Adrenal gland (tissue), 9 donors: ENCODE measurements at regions not wholly inside any gene's neighbourhood (a gene's known extent, or its start where the extent isn't known, plus 50 kb on each side); places are given as distances from the start of the nearest gene placed in this dataset.

Experiments used
- DNase-seq, 7 donors: peaks; one replicate each; pipeline ENCODE4 v3.0.0-alpha.2; 2019 to 2020
- H3K27ac ChIP-seq, 5 donors: fragments of 200-600 bp; sonication (generic) in 4 of 5; 1 replicate in 3 of 5; 2 replicates in 2 of 5; pipeline versions ENCODE4 v1.5.1 to v1.8.0; 2016 to 2020; ENCODE audit warnings: mild to moderate bottlenecking in 1 of 5
- H3K27me3 ChIP-seq: fragments of 200-600 bp; 2 replicates; pipeline ENCODE4 v1.8.0; 2021
- H3K36me3 ChIP-seq, 2 donors: fragments of 200-600 bp; replicated peaks in 1 of 2; 1 replicate in 1 of 2; 2 replicates in 1 of 2; pipeline versions ENCODE4 v1.5.1 to v1.8.0; 2018 to 2022
- H3K4me1 ChIP-seq, 2 donors: fragments of 200-600 bp; replicated peaks in 1 of 2; 1 replicate in 1 of 2; 2 replicates in 1 of 2; pipeline versions ENCODE4 v1.5.1 to v1.8.0; 2018 to 2021
- H3K4me3 ChIP-seq, 4 donors: fragments of 200-600 bp; sonication (generic) in 3 of 4; one replicate each; pipeline ENCODE4 v1.5.1; 2016 to 2018
- H3K9me3 ChIP-seq, 3 donors: fragments of 200-600 bp; sonication (generic) in 1 of 3; replicated peaks in 1 of 3; 1 replicate in 2 of 3; 2 replicates in 1 of 3; pipeline versions ENCODE4 v1.5.1 to v1.8.0; 2016 to 2021
- CTCF ChIP-seq, 6 experiments: fragments of 450-650 bp in 4 of 6; fragments of 200-600 bp in 2 of 6; sonication (generic) in 1 of 6; IDR thresholded peaks; 1 replicate in 5 of 6; 2 replicates in 1 of 6; pipeline versions ENCODE4 v1.5.1 to v1.8.0; 2016 to 2021; ENCODE audit warnings: antibody characterized with exemption in 6 of 6, mild to moderate bottlenecking in 2 of 6, moderate library complexity in 1 of 6
- POLR2A ChIP-seq, 2 donors: fragments of 450-650 bp; IDR thresholded peaks; one replicate each; pipeline ENCODE4 v1.6.1; 2017; ENCODE audit warnings: antibody characterized with exemption in 2 of 2, mild to moderate bottlenecking in 2 of 2, moderate library complexity in 1 of 2
- WGBS, 4 donors: extraction: QIAGEN DNeasy Blood & Tissue Kit in 2 of 4; methylation state at CpG; one replicate each; pipeline versions ENCODE4 v1.1.5 to v1.1.7; 2013 to 2017; 5-methylcytosine and 5-hydroxymethylcytosine counted together
- intact Hi-C, 2 donors: fragments of 100-400 bp; cut with DNase I; formaldehyde crosslinking; loops; one replicate each; pipeline versions ENCODE4 v1.14.1 to v1.15.0; 2022 to 2023
- donor health status: healthy with polysubstance abuse.
- donor health status: Bipolar disorder and iron deficiency.
- donor health status: DM: yes; HTN: yes; CAD: no.
- donor health status: DM: no; HTN: no; CAD: no.
- donor health status: DM: no; HTN: no; CAD: no.

GRCh38 chr5:124436294-124436693 lies 310.1 kb downstream of the ZNF608 start:
- H3K36me3 ChIP-seq = no peaks in the 10 kb centered on the region
- no peak overlapping the region for H3K4me3 ChIP-seq
- TF ChIP-seq CTCF (IDR thresholded peaks at IDR 0.05) (no peak), POLR2A (IDR thresholded peaks at IDR 0.05) (no peak)
- no peak for DNase-seq
- H3K27me3 ChIP-seq = no peaks in the 10 kb centered on the region
- 90 to 99% (median 95%) methylated on average over 2 of the region's 2 CpGs for WGBS, 4 donors
- intact Hi-C loops = no loop called here
- no peaks in the 10 kb centered on the region for H3K9me3 ChIP-seq
- no peak overlapping the region for H3K27ac ChIP-seq
- no peaks in the 10 kb centered on the region for H3K4me1 ChIP-seq

DNA sequence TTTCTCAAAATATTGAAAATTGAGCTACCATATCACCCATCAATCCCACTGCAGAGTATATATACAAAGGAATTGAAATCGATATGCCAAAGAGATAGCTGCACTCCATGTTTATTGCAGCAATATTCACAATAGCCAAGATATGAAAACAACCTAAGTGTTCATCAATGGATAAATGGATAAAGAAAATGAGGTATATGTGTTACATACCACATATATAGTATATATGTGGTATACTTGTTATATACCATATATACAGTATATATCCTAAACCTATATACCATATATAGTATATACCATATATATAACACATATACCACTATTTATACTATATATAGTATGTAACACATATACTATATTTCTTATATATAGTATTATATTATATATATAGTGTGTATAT lies 313.3 kb downstream of the ZNF608 start:
- Histone ChIP-seq H3K4me1 (no peaks in the 10 kb centered on the region), H3K27me3 (no peaks in the 10 kb centered on the region), H3K27ac (no peak overlapping the region), H3K9me3 (no peaks in the 10 kb centered on the region), H3K4me3 (no peak overlapping the region), H3K36me3 (no peaks in the 10 kb centered on the region)
- TF ChIP-seq POLR2A (IDR thresholded peaks at IDR 0.05) = no peak
- no peak for TF ChIP-seq CTCF (IDR thresholded peaks at IDR 0.05)
- 92 to 97% (median 95%) methylated on average over 1 of the region's 1 CpG for WGBS, 4 donors
- DNase-seq = no peak
- intact Hi-C loops = no loop called here

DNA sequence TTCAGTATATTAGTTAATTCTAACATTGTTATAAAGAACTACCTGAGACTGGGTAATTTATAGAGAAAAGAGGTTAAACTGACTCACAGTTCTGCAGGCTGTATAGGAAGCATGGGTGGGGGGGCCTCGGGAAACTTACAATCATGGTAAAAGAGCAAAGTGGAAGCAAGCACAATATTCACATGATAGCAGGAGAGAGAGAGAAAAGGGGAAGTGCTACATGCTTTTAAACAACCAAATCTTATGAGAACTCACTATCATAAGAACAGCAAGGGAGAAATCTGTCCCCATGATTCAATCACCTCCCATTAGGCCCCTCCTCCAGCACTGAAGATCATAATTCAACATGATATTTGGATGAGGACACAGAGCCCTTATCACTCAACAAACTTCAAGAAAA lies 324.9 kb downstream of the ZNF608 start:
- Histone ChIP-seq H3K27me3 (no peaks in the 10 kb centered on the region), H3K36me3 (no peaks in the 10 kb centered on the region), H3K27ac (no peak overlapping the region), H3K4me1 (no peaks in the 10 kb centered on the region), H3K9me3 (peaks cover 0 to 4% (median 0%) of the 10 kb centered on the region in 3 donors), H3K4me3 (no peak overlapping the region)
- DNase-seq = no peak
- intact Hi-C loops = no loop called here
- 72 to 94% (median 91%) methylated on average over 1 of the region's 1 CpG for WGBS, 4 donors
- no peak for TF ChIP-seq CTCF (IDR thresholded peaks at IDR 0.05)
- no peak for TF ChIP-seq POLR2A (IDR thresholded peaks at IDR 0.05)

DNA sequence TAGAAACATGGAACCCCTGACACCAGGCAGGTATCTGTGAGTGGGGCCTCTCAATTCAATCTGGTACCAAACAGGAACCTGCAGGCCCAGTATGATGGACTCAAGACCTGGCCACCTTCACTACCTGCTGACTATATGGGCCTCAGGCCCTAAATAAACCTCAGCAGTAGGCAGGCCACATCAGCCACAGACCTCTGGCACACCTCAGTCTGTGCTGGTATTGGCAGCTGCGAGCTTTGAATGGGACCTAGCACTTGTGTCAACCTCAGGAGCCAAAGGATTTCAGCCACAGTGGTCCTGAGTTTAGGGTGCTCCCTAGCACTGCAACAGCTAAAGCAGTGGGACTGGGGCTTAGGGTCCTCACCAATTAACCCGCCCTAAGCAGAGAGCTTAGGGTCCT lies 325.5 kb downstream of the ZNF608 start:
- no peak for TF ChIP-seq POLR2A (IDR thresholded peaks at IDR 0.05)
- TF ChIP-seq CTCF (IDR thresholded peaks at IDR 0.05) = no peak
- Histone ChIP-seq H3K4me1 (no peaks in the 10 kb centered on the region), H3K27me3 (no peaks in the 10 kb centered on the region), H3K36me3 (no peaks in the 10 kb centered on the region), H3K4me3 (no peak overlapping the region), H3K9me3 (peaks cover 0 to 4% (median 0%) of the 10 kb centered on the region in 3 donors), H3K27ac (no peak overlapping the region)
- intact Hi-C loops = no loop called here
- no peak for DNase-seq
- WGBS, 4 donors = 45 to 100% (median 46%) methylated on average over 1 to 2 of the region's 2 CpGs
